ENCODE measurements at regions not wholly inside any gene's neighbourhood (a gene's known extent, or its start where the extent isn't known, plus 50 kb on each side); places are given as distances from the start of the nearest gene placed in this dataset.
"Not testable (repeated sequence)": the region's sequence is repeated elsewhere in the genome, so short reads cannot be mapped to it uniquely, and the experiment has no call there.

DNA sequence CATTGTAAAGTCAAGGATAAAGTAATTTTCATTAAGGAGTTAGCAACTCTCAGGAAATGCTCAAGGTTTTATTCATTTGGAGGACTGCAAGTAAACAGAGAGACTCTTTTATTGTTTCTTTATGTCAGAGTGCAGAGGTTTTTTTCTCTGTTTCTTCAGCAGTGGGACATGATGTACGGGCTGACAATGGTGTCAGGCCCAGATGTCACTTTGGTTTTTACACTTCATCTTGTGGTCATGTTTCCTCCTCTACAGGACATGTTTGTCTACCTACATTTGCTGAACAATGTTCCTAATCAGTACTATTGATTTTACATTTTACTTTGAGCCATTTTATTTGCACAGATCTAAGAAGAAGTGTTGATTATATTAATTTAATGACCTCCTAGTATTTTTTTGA lies 72.8 kb upstream of the PARP8 start:
- Mint-ChIP-seq H3K27me3 (ENCODE audit: low read depth) (no peaks in the 10 kb centered on the region), H3K4me1 (ENCODE audit: low read depth) (peaks cover 63% of the 10 kb centered on the region), H3K36me3 (ENCODE audit: insufficient read depth in 2 of 2) (peaks cover 6 to 10% of the 10 kb centered on the region in 2 donors), H3K4me3 (peak overlapping the region; percentile 39 to 74), H3K27ac (peak overlapping the region; percentile 89), H3K9me3 (peaks cover 0 to 2% of the 10 kb centered on the region in 2 donors)
- peak; percentile 14 to 29 for DNase-seq
- ATAC-seq (replicated peaks in 1 of 2): no peak

DNA sequence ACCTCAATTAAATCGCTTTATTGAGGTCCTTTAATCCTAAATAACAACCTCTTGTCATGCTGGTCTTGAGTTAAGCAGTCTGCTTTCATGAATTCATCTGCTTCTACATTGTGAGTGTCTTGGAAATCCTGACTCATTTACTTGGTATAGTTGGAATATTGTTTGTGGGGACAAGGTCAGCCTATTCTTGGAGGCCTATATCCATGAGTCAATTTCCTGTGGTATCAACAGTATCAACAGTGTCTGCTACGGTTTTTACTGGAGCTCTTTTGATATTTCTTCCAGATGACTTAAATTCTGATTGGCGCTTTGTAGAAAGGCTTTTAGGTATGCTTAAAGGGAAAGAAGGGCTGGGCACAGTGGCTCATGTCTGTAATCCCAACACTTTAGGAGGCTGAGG lies 71.2 kb upstream of the PARP8 start:
- DNase-seq (peak; percentile 10 to 21), ATAC-seq (replicated peaks in 1 of 2) (peak; percentile 68 to 78)
- peaks cover 51% of the 10 kb centered on the region for H3K4me1 Mint-ChIP-seq (ENCODE audit: low read depth)
- H3K27ac Mint-ChIP-seq: peak overlapping the region; percentile 81
- H3K9me3 Mint-ChIP-seq: peaks cover 0 to 6% of the 10 kb centered on the region in 2 donors
- H3K4me3 Mint-ChIP-seq: peak overlapping the region; percentile 52 to 66
- peaks cover 8 to 10% of the 10 kb centered on the region in 2 donors for H3K36me3 Mint-ChIP-seq (ENCODE audit: insufficient read depth in 2 of 2)
- no peaks in the 10 kb centered on the region for H3K27me3 Mint-ChIP-seq (ENCODE audit: low read depth)

DNA sequence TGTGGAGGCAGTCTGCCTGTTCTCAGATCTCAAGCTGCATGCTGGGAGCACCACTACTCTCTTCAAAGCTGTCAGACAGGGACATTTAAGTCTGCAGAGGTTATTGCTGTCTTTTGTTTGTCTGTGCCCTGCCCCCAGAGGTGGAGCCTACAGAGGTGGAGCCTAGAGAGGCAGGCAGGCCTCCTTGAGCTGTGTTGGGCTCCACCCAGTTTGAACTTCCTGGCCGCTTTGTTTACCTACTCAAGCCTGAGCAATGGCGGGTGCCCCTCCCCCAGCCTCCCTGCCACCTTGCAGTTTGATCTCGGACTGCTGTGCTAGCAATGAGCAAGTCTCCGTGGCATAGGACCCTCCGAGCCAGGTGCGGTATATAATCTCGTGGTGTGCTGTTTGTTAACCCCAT lies 64.9 kb upstream of the PARP8 start:
- H3K9me3 Mint-ChIP-seq; ATAC-seq (replicated peaks in 1 of 2); H3K27me3 Mint-ChIP-seq (ENCODE audit: low read depth); H3K4me3 Mint-ChIP-seq; H3K27ac Mint-ChIP-seq; H3K36me3 Mint-ChIP-seq (ENCODE audit: insufficient read depth in 2 of 2): not testable (repeated sequence)
- peaks cover 16% of the 10 kb centered on the region for H3K4me1 Mint-ChIP-seq (ENCODE audit: low read depth)
- DNase-seq: peak in 1 of 2 donors; percentile 4

DNA sequence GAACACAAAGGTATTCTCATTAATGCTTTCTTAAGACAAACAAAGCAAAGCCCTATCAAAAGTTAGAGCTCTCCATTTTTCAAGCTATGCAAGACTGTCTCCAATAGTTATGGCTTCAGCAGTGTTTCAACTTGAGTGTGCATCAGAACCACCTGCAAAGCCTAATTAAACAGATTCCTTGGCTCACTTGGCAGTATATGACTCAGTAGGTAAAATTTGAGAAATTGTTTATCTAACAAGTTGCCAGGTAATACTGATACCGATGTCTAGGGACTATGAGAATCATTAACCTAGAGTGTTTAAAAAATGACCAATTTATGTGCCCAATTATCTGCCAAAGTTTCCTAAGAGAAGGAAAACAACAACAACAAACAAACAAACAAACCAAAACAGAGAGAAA lies 60.3 kb upstream of the PARP8 start:
- H3K9me3 Mint-ChIP-seq: peaks cover 0 to 1% of the 10 kb centered on the region in 2 donors
- no peak for DNase-seq
- ATAC-seq (replicated peaks in 1 of 2): no peak
- H3K4me3 Mint-ChIP-seq: peak overlapping the region in 1 of 2 donors; percentile 27
- H3K27me3 Mint-ChIP-seq (ENCODE audit: low read depth): no peaks in the 10 kb centered on the region
- H3K27ac Mint-ChIP-seq: no peak overlapping the region
- H3K4me1 Mint-ChIP-seq (ENCODE audit: low read depth): peaks cover 22% of the 10 kb centered on the region
- H3K36me3 Mint-ChIP-seq (ENCODE audit: insufficient read depth in 2 of 2): peaks cover 0 to 1% of the 10 kb centered on the region in 2 donors

DNA sequence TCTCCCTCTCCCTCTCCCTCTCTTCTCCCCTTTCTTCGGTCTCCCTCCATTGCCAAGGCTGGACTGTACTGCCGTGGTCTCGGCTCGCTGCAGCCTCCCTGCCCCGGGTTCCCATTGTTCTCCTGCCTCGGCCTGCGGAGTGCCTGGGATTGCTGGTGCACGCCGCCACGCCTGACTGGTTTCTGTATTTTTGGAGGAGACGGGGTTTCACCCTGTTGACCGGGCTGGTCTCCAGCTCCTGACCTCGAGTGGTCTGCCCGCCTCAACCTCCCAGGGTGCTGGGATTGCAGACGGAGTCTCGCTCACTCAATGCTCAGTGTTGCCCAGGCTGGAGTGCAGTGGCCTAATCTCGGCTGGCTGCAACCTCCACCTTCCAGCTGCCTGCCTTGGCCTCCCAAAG lies 59.0 kb upstream of the PARP8 start:
- H3K27me3 Mint-ChIP-seq (ENCODE audit: low read depth); DNase-seq; H3K9me3 Mint-ChIP-seq; ATAC-seq (replicated peaks in 1 of 2); H3K36me3 Mint-ChIP-seq (ENCODE audit: insufficient read depth in 2 of 2); H3K4me3 Mint-ChIP-seq; H3K27ac Mint-ChIP-seq: not testable (repeated sequence)
- peaks cover 17% of the 10 kb centered on the region for H3K4me1 Mint-ChIP-seq (ENCODE audit: low read depth)

DNA sequence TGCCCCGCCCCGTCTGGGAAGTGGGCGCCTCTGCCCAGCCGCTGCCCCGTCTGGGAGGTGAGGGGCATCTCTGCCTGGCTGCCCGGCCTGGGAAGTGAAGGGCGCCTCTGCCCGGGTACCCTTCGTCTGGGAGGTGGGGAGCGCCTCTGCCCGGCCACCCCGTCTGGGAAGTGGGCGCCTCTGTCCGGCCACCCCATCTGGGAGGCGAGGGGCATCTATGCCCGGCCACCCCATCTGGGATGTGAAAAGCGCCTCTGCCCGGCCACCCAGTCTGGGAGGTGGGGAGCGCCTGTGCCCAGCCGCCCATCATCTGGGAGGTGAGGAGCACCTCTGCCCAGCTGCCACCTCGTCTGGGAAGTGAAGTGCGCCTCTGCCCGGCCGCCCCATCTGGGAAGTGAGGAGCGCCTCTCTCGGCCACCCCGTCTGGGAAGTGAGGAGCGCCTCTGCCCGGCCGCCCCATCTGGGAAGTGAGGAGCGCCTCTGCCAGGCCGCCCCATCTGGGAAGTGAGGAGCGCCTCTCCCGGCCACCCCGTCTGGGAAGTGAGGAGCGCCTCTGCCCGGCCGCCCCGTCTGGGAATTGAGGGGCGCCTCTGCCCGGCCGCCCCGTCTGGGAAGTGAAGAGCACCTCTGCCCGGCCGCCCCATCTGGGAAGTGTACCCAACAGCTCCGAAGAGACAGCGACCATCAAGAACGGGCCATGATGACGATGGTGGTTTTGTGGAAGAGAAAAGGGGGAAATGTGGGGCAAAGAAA lies 58.3 kb upstream of the PARP8 start:
- not testable (repeated sequence) for ATAC-seq (replicated peaks in 1 of 2); DNase-seq; H3K27me3 Mint-ChIP-seq (ENCODE audit: low read depth); H3K27ac Mint-ChIP-seq; H3K9me3 Mint-ChIP-seq; H3K36me3 Mint-ChIP-seq (ENCODE audit: insufficient read depth in 2 of 2); H3K4me3 Mint-ChIP-seq
- H3K4me1 Mint-ChIP-seq (ENCODE audit: low read depth): peaks cover 17% of the 10 kb centered on the region

DNA sequence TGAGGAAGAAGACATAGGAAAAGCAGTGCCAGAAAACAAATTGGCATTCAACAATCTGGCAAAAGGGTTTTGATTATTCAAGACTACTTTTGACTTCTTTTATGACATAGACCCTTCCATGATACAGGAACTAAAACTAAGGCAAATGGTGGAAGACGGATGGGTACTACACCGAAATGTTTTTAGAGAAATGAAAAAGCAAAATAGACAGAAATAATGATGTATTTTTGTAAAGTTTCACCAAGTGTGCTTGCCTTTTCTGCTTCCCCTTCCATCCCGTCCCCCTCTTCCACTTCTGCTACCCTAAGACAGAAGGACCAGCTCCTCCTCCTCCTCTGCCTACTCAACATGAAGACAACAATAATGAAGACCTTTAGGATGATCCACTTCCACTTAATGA lies 53.4 kb upstream of the PARP8 start:
- ATAC-seq (replicated peaks in 1 of 2): not testable (repeated sequence)

More for the DNA sequence above, 53.4 kb upstream of the PARP8 start:
- not testable (repeated sequence) for DNase-seq; H3K36me3 Mint-ChIP-seq (ENCODE audit: insufficient read depth in 2 of 2); H3K27me3 Mint-ChIP-seq (ENCODE audit: low read depth); H3K27ac Mint-ChIP-seq; H3K4me3 Mint-ChIP-seq; H3K4me1 Mint-ChIP-seq (ENCODE audit: low read depth); H3K9me3 Mint-ChIP-seq

Measured in activated T-cell treated with anti-CD3 and anti-CD28 coated beads, Interleukin-2, amount 50 U/mL, for 72 hours (primary cell).